ENCODE measurements at regions not wholly inside any gene's neighbourhood (a gene's known extent, or its start where the extent isn't known, plus 50 kb on each side); places are given as distances from the start of the nearest gene placed in this dataset.
"Not testable (repeated sequence)": the region's sequence is repeated elsewhere in the genome, so short reads cannot be mapped to it uniquely, and the experiment has no call there.

- DNase-seq = no peak
These were observed 294.3 kb upstream of the FBXO33 start for GRCh38 chr14:39726563-39726962.

- no peak for DNase-seq
These were observed 290.5 kb upstream of the FBXO33 start for GRCh38 chr14:39722547-39723273.

- DNase-seq = no peak
These were observed 284.8 kb upstream of the FBXO33 start for GRCh38 chr14:39716987-39717570.

GRCh38 chr14:39712293-39712999, 280.2 kb upstream of the FBXO33 start:
- no peak for DNase-seq

GRCh38 chr14:39704594-39704993, 272.4 kb upstream of the FBXO33 start:
- DNase-seq = peak in 1 of 2 donors; percentile 30

- DNase-seq = no peak
These were observed 262.1 kb upstream of the FBXO33 start for GRCh38 chr14:39694341-39694740.

GRCh38 chr14:39683691-39684260, 251.5 kb upstream of the FBXO33 start:
- DNase-seq = no peak

GRCh38 chr14:39682582-39682981, 250.3 kb upstream of the FBXO33 start:
- no peak for DNase-seq

GRCh38 chr14:39681782-39682399, 249.7 kb upstream of the FBXO33 start:
- no peak for DNase-seq

- DNase-seq = no peak
These were observed 248.5 kb upstream of the FBXO33 start for GRCh38 chr14:39680777-39681176.

GRCh38 chr14:39673734-39674133, 241.5 kb upstream of the FBXO33 start:
- DNase-seq = no peak

GRCh38 chr14:39673270-39673711, 241.1 kb upstream of the FBXO33 start:
- no peak for DNase-seq

- no peak for DNase-seq
These were observed 236.2 kb upstream of the FBXO33 start for GRCh38 chr14:39668449-39668848.

- DNase-seq = no peak
These were observed 234.2 kb upstream of the FBXO33 start for GRCh38 chr14:39666386-39666785.

GRCh38 chr14:39665075-39665475, 232.8 kb upstream of the FBXO33 start:
- DNase-seq = peak in 1 of 2 donors; percentile 22

- no peak for DNase-seq
These were observed 232.4 kb upstream of the FBXO33 start for GRCh38 chr14:39664646-39665045.

GRCh38 chr14:39641224-39641623, 209.0 kb upstream of the FBXO33 start:
- DNase-seq = no peak

- DNase-seq = not testable (repeated sequence)
These were observed 206.8 kb upstream of the FBXO33 start for GRCh38 chr14:39639009-39639408.

- DNase-seq = no peak
These were observed 195.9 kb upstream of the FBXO33 start for GRCh38 chr14:39628087-39628486.

GRCh38 chr14:39626589-39627576, 194.7 kb upstream of the FBXO33 start:
- no peak for DNase-seq

- DNase-seq = no peak
These were observed 189.4 kb upstream of the FBXO33 start for GRCh38 chr14:39621678-39622077.

GRCh38 chr14:39621223-39621622, 189.0 kb upstream of the FBXO33 start:
- no peak for DNase-seq
